HG03432 (cell line): ENCODE measurements at regions not wholly inside any gene's neighbourhood (a gene's known extent, or its start where the extent isn't known, plus 50 kb on each side); places are given as distances from the start of the nearest gene placed in this dataset.

ENCODE experiments used
- ATAC-seq: cut with Tn5 transposase; IDR thresholded peaks from one replicate; pipeline ENCODE4 v1.9.1; 2021; ENCODE audit warnings: mild to moderate bottlenecking, moderate library complexity; ENCODE audit not compliant: unreplicated experiment

DNA sequence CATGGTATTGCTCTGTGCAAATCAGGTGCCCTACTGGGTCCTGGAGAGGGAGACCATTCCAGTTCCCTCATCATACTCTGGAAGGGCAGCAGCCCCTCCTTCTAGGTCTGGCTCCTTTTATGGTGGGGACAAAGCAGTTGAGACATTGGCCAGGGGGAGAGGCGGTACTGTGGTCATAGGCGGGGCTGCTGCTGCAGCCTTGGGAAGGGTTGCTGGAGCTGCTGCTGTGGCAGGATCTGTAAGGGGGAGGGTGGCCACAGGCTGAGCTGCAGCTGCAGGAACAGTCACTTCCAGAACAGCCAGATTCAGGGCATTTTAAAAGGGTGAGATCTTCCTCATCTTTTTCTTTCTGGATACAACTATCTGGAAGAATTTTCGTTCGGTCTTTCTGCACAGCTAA, 233.0 kb upstream of the SGCD start:
- ATAC-seq, result no peak

DNA sequence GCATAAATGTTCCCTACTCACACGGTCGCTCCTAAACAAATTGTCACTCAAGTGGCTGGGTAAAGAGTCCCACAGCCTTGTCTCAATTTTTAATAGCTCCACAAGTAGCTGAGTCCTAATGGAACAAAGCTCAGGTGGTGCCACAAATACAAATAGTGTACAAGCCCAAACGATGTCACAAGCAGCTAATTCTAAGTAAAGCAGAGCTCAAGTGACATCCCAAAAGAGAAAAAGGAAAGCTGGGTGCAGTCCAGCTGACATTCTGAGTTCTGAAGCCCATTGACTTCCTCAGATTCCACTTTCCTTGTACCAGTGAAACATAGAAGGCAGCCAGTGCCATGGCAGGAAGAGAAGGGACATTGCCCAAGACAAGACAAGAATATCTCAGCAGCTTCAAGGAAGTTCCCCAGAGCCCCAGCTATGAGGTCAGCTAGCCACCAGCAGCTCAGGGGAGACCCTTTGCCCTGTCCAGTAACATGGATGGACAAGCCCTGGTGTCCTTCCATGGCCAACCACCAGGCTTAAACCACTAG, 231.2 kb upstream of the SGCD start:
- ATAC-seq, result no peak

DNA sequence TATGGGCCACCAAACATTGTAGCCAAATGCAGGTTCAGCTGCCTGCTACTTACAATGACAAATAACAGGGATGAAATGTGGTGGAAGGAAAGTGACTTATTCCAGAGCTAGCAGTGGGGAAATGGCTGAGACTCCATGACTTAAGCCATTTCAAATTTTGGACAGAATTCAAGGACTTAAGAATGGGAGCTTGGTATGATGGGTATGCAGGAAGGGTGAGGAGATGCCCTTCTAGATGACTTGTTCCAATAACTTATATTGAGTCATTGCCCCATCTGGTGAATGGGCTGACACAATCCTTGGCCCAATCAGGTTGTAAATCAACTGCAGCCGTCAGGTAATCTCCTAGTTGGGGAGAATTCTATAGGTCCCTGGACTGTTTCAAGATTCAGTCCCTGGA, 230.7 kb upstream of the SGCD start:
- no peak for ATAC-seq

DNA sequence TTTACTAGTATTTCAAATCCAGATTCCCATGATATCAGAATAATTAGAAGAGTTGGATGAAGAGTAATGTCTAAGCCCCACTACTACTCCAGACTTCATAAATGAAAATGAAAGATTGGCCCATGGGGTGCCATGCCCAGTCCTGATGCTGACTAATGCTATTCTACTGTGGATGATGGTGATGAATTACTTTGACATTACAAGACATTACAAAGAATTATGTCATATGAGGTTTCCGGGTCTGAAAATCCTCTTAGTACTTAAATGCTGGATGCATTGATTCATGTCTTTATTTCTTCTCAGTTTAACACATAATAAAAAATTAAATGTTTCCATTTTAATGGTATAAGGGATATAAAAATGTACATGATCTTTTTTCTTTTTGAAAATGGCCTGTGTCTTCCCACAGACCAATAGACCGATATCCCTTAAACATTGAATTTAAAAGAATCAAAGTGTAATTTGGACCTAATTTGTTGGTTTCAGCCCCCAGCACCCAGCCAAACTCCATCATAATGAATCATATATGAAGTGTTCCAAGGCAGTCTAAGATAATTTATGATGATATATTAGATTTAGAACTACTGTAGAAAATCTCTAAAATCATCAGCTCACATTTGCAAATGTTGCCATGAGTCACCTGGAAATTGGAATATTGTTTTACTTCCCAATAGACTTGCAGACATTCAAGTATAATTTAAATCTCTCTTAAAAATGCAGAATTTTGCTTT, 223.6 kb upstream of the SGCD start:
- no peak for ATAC-seq

DNA sequence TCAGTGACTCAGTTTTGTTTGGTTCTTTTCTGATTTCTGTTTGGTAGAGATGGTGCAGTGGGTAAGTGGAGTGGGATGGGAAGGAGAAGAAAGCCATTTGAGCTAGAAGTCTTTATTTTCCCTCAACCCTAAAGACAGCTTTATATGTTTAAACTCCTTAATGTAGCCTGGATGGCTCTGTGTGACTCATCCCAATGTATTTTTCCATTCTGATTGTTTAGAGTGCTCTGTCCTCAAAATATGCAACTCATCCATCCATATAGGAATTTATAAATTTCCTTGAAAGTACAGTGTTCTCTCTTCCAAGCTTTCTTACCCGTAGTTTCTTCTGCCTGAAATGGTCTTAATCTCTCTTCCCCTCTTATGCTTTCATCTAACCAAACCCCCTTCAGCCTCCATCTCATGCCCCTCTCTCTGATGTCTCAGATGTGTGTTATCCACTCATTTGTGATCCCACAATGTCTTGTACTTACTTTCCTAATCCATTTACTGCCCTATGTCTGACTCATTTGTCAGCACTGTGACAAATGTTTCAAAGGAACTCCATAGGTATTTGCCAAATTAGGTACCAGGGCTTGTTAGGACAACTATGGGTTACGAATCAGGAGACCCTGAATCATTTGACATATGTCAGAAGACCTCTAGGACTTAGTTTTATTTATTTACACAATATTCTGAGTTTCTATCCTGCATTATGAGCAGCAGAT, 217.5 kb upstream of the SGCD start:
- ATAC-seq, result no peak

DNA sequence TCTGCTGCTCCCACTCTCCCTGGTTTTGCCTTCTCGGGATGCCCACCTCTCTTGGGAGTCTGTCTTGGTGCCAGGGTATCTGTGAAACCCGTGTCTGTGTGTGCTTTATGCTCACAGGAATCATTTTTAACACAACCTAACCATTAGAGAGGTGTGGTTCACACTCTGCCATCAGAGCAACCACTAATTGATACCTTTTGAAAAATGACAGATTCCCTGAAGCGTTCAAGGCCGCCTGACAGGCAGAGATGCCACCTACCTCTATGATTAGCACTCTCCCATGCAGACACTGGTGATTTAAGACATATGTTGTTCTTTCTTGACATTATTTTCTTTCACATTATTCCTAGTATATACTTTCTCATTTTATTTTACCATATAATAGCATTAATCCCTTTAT, 207.3 kb upstream of the SGCD start:
- no peak for ATAC-seq

DNA sequence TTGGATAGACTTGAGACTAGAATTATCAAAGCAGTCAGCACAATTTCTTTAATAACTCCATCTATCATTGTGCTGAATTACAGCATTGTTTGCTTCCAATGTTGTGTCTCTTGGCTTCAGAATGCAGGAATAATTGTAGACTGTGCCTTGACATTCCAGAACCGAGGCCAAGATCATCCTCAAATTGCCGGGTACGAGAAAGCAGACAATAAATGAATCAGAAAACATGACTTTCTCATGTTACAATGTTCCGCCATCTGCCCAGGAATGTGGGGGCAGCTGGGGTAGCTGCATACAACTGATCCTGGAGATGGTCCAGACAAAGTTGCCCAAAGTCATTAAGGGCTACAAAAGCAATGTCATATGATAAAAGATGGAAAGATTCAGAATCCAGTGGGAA, 206.2 kb upstream of the SGCD start:
- no peak for ATAC-seq

DNA sequence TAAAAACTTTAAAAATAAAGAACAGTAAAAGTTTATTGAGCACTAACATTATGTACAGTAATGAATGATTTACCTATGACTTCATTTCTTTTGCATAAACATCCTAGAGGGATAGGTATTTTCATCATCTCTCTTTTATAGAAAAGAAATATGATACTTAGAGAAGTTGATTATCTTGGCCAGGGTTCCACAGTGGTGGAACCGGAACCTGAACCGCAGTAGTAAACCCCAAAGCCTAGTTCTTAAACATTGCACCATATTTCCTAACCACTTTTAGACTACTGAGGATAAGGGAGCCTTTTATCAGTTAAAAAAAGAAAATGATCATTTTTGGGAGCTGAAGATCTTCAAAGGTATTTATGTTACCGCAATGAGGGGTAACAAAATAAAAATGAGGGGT, 205.7 kb upstream of the SGCD start:
- ATAC-seq, result no peak

DNA sequence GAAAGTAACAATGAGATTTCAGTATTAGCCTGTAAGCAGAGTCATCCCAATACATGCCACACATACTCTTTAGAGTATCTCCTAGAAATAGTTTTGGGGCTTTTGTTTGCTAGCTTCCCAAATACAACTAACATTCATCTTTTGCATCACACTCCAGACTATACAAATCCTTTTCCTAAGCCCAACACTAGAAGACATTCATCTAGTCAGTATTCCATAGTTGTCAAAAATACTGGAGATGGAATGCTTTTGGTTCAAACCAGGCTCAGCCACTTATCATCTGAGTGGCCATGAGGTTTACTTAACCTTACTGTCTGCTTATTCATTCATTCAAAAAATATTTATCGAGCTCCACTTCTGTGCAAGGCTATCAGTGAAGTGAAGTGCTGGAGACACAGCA, 205.1 kb upstream of the SGCD start:
- no peak for ATAC-seq

DNA sequence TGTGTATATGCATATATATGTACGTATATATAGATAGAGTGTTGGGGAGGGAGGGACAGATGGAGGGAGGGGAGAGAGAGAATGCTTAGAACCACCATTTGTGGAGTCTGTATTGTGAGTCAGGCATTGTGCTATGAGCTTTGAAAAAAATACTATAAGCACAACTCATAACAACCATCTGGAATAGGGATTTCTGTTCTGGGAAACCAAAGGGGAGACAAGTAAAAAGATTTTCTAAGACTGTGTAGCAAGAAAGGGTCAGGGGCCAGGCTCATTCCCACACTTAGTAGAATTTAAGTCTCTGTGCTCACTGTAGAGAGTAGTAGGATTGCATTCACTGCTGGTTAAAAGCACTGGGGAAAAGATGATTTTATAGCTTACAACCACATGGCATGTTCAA, 202.3 kb upstream of the SGCD start:
- ATAC-seq, result no peak

DNA sequence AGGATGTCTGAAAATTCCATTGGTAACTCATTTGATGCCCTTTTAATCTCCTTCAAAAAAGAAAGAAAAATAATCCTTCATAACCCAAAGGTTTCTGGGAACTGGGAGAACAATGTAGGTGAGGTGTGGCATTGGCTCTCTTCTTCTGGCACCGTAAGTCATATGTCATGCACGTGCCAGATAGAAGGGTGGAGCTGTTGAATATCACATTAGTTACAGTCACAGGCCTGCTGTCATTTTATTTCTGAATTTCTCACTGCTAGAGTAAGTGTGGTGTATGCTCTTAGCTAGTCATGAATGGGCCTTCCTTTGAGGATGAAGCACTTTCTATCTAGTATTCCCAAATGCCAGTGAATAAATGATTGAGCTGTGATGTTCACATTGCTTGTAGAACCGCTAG, 201.8 kb upstream of the SGCD start:
- ATAC-seq, result no peak

DNA sequence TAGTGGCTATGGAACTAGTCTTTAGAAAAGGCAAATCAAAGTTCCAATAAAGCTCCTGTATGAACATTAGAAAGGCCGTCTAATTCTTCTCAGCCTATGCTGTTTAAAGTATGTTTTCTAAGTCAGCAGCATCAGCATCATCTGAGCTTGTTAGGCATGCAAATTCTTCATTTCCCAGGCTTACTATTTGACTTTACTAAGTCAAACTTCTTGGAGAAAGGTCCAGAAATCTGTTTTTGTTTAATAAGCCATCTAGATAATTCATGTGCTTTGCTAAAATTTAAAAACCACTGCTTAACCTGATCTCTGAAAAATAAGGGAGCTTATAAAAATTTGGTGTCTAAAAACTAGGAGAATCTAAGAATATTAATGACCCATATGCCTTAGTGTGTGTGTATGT, 200.2 kb upstream of the SGCD start:
- ATAC-seq, result no peak

DNA sequence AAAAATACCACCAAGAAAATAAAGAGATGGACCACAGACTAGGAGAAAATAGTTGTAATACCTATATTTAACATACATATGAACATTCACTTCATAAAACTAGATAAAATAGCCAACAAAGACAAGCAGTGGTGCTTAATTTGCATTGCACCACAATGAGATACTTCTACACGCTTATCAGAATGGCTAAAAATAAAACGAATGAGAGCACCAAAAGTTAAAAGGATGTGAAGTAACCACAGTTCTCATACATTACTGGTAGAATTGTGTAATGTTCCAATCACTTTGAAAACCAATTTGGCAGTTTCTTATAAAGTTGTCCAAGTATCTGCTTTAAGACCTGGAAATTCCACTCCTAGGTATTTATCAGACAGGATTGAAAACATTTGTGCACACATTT, 198.9 kb upstream of the SGCD start:
- ATAC-seq, result peak; percentile 73

DNA sequence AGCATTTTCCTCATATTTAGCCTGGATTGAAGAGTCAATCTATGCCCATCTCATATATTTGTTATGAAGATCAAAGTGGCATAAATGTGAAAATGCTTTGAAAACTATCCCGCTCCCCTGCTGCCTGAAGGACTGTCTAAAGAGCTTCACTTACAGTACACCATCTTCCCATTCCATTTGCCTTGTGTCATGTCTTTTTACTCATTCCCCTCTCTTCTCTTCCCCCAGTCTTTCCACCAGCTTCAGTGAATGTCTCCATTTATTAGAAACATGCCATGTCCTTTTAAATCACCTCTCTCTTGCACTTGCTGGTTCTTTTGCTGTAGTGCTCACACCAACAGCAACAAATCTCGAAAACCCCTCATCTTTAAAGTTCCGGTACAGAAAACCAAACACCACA, 192.7 kb upstream of the SGCD start:
- ATAC-seq, result no peak

DNA sequence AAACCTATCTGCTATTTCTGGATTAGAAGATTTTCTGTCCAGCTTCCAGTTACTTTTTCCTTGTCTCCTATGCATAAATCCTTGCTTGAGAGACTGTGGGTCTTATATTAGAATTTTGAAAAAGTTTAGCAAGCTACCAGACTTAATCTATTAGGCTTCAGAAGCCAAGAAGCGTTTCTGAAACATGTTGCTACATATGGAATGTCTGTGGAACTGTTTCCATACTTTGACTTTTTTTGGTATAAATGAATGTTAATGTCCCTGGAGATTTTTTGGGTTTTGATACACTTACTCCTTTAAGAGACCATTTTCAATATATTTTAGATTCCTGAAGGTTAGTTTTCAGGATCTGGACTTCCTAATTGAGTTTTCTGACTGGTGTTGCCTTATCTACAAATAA, 191.4 kb upstream of the SGCD start:
- no peak for ATAC-seq

DNA sequence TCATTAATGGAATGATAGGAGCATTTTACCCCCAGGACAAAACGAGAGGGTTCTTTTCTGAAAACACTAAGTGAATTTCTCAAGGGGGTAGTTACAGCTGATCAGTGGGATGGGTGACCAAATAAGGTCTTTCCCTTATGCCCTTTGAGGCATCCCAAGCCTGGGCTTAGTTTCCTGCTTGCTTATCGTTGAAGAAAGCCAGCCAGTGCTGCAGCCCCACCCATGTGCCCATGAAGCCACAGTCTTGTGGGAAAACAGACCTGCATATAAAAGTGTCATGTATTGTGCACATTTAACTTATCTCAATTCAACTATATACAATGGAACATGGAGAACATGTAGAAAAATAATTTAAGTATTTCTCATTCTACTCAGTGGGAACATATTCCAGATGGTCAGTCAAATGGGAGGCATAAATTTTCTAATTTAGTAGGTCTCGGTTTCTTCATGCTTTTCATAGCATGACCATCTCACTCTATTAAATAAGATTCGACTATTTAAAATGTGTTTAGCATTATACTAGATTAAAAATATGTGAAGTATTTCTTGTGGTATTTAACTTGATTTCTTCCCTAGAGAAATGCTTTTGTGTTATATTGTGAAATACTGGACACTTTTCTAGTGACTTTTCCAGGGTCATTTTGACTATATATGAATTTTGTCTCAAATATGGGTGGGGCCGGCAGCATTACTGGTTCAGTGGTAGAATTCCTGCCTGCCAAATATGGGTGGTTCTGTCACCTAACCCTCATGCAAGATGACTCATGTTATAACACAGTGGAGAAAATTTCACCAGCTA, 189.7 kb upstream of the SGCD start:
- no peak for ATAC-seq

DNA sequence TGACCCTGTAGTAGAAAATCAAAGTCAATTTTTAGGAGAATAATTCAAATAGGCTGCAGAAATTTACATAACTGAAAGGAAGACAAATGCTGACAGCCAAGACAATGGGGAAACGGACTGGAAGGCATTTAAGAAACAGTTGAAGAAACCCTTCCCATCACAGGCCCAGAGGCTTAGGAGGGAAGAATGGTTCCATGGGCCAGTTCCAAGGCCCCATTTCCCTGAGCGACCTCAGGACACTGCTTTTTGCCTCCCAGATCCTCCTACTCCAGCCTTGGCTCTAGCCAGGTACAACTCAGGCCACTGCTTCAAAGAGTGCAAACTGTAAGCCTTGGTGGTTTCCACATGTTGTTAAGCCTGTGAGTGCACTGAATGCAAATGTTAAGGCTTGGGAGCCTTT, 184.1 kb upstream of the SGCD start:
- no peak for ATAC-seq

DNA sequence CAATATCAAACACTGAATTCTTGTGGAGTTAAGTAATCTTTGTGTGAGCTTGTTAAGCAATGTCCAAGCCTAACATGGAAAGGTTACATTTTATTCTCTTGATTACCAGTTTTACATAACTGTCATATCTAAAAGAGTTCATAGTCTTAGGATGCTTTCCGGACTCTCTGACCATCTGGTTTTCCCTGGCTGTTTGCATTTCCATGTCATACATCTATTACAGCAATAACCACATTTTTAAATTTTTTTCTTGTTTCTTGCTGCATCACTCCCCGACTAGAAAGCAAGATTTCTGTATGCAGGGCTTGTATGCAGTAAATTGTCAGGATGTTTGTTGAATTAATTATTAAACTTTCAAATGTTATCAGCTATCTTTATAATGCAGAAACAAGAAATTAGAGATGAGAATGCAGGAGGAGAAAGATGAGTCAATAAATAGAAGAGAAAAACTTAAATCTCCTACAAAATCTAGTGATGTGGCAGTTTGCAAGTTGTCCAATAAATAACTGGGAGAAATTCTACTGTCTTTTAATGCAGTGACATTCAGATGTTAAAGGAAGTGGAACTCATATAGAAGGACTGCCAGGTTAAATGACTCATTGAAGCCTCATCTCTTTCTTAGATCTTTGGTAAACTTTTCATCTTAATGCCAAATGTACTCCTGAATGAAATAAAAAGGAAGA, 179.6 kb upstream of the SGCD start:
- ATAC-seq, result no peak

DNA sequence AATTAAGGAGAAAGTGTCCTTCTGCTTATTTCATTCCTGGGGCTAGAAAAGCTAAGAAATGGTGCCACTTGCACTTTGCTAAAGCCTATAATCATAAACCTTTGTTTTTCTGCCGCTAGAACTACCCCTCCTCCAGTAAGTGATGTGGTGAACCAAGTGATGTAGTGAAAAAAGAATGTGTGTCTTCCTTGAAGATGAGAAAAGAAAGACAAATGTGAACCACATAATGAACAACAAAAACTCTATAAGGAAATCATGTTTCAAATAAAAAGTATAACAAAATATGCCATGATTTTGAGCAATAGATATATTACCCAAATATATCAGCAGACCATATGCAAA, 179.0 kb upstream of the SGCD start:
- ATAC-seq, result no peak

DNA sequence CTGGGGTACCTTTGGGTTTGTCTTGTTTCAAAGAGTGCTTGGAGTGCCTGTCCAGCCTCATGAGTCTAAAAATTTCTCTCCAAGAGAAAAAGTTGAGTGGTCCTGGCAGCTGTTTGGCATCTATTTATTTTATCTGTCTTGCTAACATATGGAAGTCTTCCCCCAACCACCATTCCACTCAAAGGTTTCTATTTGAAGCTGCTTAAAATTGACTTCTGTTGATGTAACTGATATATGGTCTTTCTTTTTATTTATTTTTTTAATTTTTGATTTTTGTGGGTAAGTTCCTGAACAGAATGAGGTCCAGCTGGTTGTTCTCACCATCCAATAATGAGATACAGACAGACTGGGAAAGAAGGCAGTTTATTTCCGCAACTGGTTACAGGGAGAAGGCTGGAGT, 178.7 kb upstream of the SGCD start:
- no peak for ATAC-seq

DNA sequence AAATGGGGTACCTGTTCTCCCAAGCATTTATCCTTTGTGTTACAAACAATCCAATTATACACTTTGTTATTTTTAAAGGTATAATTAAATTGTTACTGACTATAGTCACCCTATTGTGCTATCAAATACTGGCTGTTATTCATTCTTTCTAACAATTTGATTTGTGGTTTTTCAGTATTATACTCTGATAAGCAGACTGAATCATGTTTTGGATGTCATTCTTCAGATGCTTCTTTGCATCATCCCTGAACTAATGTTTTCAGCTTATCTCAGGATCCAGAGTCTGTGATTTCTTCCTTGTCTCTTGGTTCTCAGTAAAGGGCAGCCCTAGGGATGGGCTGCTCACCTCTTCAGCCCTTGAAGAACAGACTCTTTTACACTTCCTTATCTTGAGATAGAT, 177.8 kb upstream of the SGCD start:
- no peak for ATAC-seq
